ENCODE measurements at regions not wholly inside any gene's neighbourhood (a gene's known extent, or its start where the extent isn't known, plus 50 kb on each side); places are given as distances from the start of the nearest gene placed in this dataset.

DNA sequence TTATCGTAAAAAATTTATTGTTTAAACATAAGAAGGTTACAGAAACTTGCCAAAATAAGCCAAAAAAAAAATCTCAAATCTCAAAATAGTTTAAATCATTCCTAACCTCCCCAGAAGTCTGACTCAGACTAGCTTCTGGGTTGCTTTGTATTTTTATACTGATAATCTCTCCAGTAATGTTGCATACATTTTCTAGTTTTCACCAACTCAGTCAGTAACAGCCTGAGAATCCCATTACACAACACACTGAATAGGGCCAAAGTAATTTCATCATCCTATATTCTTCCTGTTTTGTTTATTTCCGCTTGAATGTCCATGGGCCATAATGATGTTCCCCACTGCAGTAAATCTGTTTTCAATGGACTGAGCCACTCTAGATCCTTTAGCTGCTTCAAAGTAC, 478.5 kb downstream of the GPAM start:
- DNase-seq (ENCODE audit: low read depth in 4 of 4, low spot score in 3 of 4), result no peak

DNA sequence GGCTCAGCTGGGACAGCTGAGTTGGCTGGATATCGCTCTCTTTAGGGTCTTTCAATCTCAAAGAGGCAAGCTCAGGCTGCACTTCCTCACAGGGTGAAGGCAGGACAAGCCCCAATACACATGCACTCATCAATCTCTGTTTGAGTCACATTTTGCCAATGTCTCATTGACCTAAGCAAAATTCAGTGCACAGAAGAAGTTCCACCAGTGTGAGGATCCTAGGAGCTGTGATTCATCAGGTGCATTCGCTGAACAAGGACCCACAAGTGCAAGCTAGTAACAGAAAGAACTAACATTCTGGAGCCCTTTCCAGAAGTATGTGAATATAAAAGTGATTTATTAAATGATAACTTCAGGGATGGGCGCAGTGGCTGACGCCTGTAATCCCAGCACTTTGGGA, 477.2 kb downstream of the GPAM start:
- no peak for DNase-seq (ENCODE audit: low read depth in 4 of 4, low spot score in 3 of 4)

DNA sequence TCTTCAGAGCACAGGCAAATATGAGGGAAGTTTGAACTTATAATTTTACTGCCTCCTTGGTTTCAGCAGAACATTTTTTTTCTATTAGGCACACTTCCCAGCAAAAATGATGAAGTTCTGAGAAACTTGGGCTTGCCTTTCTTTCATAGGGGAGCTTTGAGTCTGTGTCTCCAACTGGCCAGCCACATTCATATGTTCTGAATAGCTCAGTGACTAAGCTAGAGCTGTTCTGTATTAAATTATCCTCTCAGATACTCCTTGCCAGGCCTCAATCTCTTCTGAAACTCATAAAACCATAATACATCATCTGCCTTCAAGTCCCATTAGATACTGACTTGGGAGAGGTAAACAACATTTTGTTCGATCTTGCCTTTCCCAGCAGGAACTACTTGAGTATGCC, 476.5 kb downstream of the GPAM start:
- no peak for DNase-seq (ENCODE audit: low read depth in 4 of 4, low spot score in 3 of 4)

GRCh38 chr10:111709603-111710002, 474.0 kb downstream of the GPAM start:
- no peak for DNase-seq (ENCODE audit: low read depth in 4 of 4, low spot score in 3 of 4)

DNA sequence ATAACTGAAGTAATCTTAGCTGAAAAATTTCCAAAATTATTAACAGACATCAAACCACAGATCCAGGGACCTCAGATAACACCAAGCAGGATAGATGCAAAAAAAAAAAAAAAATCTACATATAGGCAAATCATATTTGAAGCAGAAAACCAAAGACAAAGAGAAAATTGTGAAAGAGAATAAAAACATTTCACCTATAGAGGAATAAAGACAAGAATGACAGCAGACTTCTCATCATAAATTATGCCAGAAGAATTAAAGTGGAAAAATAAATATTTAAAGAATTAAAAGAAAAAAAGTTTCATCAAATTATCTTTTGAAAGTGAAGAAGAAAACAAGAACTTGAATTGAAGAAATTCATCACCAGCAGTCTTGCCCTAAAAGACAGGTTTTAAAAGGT, 467.5 kb downstream of the GPAM start:
- no peak for DNase-seq (ENCODE audit: low read depth in 4 of 4, low spot score in 3 of 4)

DNA sequence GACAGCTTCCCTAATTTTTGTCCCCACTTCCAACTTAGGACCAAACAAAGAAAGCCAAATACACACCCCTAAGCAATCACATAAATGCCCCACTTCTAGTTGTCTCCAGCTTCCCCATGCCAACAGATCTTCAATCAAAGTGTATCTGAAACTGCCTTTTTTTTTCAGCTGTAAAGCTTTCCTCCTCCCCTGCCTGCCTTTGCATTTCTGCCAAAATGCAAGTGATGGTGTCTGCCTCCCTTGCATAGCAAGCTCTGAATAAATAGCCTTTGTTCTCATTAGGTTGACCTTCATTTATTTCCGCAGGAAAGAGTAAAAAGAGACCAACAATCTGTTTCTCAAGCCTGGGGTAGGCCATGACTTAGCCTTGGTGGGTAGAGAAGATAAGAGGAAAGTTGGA, 459.4 kb downstream of the GPAM start:
- DNase-seq (ENCODE audit: low read depth in 4 of 4, low spot score in 3 of 4), result no peak

GRCh38 chr10:111725050-111725449, 458.5 kb downstream of the GPAM start:
- no peak for DNase-seq (ENCODE audit: low read depth in 4 of 4, low spot score in 3 of 4)

DNA sequence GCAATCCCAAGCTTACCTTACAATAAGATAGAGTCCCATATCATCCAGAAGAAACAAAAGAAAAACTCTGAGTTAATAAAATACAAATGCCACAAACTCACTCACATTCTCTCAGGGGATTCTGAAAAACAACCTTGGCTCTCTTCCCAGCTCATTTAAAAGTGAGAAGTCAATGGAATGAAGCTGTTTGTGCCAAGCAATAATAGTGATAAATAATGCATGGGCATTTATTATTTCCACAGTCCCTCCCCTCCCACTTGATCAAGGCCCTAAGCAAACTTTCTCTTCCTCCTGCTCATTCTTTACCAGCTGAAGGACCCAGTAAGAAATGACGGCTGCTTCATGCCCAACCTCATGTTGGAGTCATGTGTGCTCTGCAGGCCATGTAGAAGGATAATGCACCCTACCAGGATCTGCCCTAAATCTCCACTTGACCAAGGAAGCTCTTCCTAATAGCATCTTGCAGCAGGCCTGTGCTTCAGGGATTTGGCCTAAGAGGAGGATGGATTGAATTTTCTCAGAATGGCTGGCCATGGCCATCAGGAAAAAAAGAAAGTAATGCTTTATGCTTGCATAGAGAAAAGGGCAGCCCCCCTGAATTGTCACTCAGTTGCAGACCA, 451.3 kb downstream of the GPAM start:
- DNase-seq (ENCODE audit: low read depth in 4 of 4, low spot score in 3 of 4), result no peak

DNA sequence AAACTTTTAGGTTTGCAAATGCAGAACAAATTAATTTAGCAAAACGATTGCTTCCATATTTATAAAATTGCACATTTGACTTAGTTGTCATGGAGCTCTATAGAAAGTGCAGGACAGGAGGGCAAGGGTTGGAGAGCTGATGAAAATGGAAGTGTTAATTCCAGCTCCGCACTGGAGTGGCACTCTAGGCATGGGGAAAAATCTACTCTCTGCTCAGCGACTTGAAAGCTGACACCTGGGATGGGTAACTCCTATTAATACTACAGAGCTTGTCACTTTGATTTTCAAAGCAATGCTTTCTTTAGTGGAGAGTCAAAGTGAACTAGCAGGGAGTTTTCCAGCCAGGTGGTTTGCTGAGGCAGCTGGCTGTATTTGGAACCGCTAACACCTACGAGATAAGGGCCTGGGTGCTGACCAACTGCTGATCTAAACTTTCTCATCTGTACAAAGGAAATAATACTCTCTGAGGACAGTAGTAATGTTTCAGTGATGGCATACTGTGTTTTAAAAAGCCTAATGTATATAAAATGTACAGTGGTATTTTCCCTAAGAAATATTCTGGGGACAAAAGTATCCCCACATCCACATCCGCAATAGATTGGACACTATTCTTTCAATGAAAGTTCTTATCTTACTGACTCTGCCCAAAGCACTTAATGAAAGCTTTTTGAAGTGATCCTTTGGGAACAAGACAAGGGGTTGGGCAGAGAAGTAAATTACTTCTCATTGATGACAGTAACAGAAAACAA, 444.3 kb downstream of the GPAM start:
- no peak for DNase-seq (ENCODE audit: low read depth in 4 of 4, low spot score in 3 of 4)

DNA sequence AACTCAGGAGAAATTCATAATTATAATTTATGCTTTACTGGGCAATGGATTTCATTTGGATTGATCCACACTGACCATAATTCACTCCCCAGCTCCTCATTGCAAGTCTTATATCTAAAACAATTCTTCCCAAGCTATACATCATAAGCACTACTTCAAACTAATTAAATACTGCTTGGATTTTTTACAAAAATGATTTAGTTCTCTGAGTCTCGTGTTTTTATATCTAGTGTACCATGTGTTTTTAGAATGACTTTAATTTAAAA, 443.8 kb downstream of the GPAM start:
- no peak for DNase-seq (ENCODE audit: low read depth in 4 of 4, low spot score in 3 of 4)

GRCh38 chr10:111745982-111746381, 437.6 kb downstream of the GPAM start:
- no peak for DNase-seq (ENCODE audit: low read depth in 4 of 4, low spot score in 3 of 4)

- no peak for DNase-seq (ENCODE audit: low read depth in 4 of 4, low spot score in 3 of 4)
Measured at GRCh38 chr10:111747751-111748150, 435.8 kb downstream of the GPAM start.

GRCh38 chr10:111748184-111748583, 435.4 kb downstream of the GPAM start:
- DNase-seq (ENCODE audit: low read depth in 4 of 4, low spot score in 3 of 4), result no peak

DNA sequence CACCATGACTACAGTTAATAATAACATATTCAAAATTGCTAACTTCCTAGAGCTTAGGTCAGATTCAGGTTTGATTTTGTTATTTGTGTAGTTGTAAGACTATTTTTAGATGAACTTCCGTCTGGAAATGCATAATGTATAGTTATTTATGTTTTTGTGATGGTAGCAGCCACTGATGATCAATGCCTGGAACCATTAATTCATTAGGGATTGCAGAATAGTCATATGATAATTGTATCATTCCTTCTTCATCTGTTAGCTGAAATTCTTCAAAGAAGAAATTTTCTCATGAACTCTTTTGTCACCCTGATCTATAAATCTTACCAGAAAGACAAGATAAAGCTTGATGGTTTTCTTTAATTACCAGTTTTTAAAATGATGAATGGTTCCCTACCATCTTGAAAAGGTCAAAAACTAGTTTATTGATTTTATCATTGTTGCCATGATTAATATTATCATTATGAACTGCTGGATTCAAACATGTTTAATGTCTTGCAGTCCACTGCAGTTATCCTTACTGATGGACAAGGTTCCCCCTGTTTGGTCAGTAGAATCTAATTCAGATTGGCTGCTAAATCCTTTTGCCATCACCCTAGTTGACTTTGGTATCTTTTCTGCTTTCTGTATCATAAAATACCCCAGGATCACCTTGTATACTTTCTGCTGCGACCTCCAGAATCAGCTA, 433.3 kb downstream of the GPAM start:
- no peak for DNase-seq (ENCODE audit: low read depth in 4 of 4, low spot score in 3 of 4)

GRCh38 chr10:111756217-111757061, 427.1 kb downstream of the GPAM start:
- DNase-seq (ENCODE audit: low read depth in 4 of 4, low spot score in 3 of 4), result peak in 3 of 4 donors; percentile 6 to 39 (median 24)

- no peak for DNase-seq (ENCODE audit: low read depth in 4 of 4, low spot score in 3 of 4)
Measured at GRCh38 chr10:111758593-111758992, 425.0 kb downstream of the GPAM start.

DNA sequence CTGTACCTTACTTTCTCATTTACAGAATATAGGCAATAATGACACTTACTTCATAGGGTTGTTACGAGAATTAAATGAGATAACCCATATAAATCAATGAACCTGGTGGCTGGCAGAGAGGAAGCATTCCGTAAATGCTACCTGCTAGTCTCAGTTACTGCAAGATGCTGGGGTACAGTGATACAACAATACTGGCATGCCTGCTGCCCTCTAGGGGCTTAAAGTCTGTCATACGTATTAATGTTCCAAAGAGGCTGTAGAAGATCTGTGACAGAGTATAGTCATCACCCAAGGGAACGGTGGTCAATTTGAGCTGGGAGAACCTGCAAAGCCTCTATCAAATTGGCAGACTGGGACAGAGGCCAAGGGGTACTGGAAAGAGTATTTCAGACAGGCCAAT, 421.5 kb downstream of the GPAM start:
- DNase-seq (ENCODE audit: low read depth in 4 of 4, low spot score in 3 of 4), result no peak

GRCh38 chr10:111765216-111765615, 418.3 kb downstream of the GPAM start:
- DNase-seq (ENCODE audit: low read depth in 4 of 4, low spot score in 3 of 4), result no peak

DNA sequence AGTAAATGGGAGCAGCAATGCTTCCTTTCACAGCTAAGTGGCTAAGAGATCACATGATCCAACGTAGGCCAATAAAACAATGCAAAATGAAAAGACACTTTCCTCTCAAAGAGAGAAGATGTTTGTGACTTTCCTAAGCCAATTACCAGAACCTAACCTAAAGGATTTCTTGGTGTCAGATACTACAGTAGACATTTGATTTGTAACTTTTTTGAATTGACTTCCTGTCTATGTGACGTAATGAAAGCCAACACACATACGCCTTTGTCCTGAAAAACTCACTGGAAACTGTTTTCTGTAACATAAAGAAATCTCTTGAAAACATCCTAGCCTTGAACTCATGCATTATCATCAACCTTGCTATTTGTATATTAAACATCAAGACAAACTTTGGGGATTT, 417.1 kb downstream of the GPAM start:
- DNase-seq (ENCODE audit: low read depth in 4 of 4, low spot score in 3 of 4), result no peak

DNA sequence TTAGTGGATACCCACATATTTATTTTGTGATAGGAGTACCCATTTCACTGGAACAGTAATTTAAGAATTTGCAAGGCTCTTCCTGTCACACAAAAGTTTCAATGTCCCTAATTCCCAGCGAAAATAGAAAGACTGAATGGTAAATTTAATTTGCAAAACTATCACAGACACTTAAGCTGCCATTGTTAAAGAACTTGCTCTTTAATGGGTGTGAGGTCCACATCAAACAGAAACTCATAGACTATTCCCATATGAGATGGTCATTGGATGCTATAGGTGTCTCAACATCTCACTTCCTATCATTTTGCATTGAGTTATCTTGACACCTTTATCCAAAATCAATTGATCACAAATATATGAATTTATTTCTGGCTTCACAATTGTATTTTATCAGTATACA, 415.9 kb downstream of the GPAM start:
- DNase-seq (ENCODE audit: low read depth in 4 of 4, low spot score in 3 of 4), result no peak

- no peak for DNase-seq (ENCODE audit: low read depth in 4 of 4, low spot score in 3 of 4)
Measured at GRCh38 chr10:111773950-111774349, 409.6 kb downstream of the GPAM start.

Measured in left renal pelvis (tissue), 4 donors.